ENCODE measurements at regions not wholly inside any gene's neighbourhood (a gene's known extent, or its start where the extent isn't known, plus 50 kb on each side); places are given as distances from the start of the nearest gene placed in this dataset.

DNA sequence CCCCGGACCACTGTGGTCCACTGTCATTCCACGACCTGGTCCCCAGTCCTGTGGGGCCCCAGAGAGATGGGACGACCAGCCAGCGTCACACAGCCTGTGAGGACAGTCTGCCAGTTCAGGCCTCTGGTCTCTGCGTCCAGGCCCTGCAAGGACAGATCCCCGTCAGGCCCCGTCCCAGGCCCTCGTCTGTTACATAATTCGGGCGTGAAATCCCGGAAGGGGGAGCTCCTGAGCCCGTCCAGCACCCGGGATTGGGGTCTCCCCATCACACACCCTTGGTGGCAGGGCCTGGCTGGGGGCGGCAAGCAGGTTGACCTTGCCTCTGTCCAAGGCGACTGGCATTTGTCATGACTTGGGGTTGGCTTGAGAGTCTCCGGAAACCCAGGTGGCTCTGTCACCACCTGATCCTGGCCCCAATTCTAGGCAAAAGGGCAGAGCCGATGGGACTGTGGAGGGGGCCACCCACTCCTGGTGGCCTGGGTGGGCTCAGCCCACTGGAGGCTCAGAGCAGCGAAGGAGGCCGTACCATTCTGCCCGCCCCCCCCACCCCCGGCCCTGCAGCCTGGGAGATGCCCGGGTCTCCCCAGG lies 73.8 kb upstream of the GATA5 start:
- POLR2A ChIA-PET: no interaction called here
- intact Hi-C loops (cut with micrococcal nuclease): no loop called here
- Mint-ChIP-seq H3K27me3 (peaks cover 28% of the 10 kb centered on the region), H3K27ac (no peak overlapping the region), H3K4me3 (no peak overlapping the region), H3K4me1 (ENCODE audit: low read depth) (peaks cover 8% of the 10 kb centered on the region), H3K36me3 (no peaks in the 10 kb centered on the region), H3K9me3 (peaks cover 1% of the 10 kb centered on the region)
- CTCF ChIA-PET: no interaction called here
- DNase-seq: no peak

GRCh38 chr20:62550087-62550632 lies 74.4 kb upstream of the GATA5 start:
- CTCF ChIA-PET: interaction anchor here (2.1 kb wide), 1 partner anchor 50 kb away, joined by 5 read pairs; no protein-coding TSS in a partner anchor
- Mint-ChIP-seq H3K27ac (no peak overlapping the region), H3K27me3 (peaks cover 30% of the 10 kb centered on the region), H3K4me1 (ENCODE audit: low read depth) (peaks cover 8% of the 10 kb centered on the region), H3K36me3 (no peaks in the 10 kb centered on the region), H3K9me3 (no peaks in the 10 kb centered on the region), H3K4me3 (no peak overlapping the region)
- DNase-seq: no peak
- intact Hi-C loops (cut with micrococcal nuclease): no loop called here
- POLR2A ChIA-PET: no interaction called here

DNA sequence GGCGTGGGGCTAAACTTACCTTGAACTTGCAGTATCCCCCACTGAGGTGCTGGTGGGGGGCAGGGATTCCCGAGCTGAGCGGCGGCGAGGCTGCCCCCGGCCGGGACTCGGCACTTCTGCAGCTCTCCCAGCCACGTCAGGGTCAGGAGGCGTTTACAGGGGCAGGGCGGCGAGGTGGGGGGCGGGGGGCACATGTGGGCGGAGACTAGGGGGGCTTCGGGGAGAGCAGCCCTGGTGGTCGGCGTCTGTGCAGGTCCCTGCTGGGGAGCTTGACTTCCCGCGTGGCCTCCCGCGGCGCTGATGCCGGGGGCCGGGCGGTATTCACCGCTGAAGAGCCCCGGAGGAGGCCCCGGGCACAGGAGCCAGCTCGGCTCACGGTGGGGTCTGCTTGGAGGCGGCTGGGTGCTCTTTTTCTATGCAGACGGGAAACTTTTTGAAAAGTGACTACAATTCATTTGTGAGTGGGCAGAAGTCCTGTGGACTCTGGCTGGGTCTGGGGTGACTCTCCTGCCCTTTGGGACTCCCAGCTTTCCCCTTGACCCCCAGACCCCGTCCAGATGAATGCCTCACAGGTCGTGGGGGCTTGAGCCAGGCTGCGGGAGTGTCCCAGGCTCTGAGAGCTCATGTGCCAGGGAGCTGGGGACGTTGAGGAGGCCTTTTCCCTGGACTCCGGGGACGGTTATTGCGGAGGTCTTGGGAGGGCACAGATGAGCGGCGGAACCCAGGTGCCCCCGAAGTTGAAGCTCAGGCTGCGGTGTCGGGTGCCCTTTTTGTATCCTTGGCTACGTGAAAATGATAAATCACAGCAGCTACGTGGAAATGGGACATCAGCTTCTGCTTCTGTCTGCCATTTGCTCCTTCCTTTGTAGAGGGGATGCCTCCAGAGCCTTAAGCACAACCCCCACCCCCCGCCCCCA lies 75.9 kb upstream of the GATA5 start:
- no peak overlapping the region for H3K27ac Mint-ChIP-seq
- CTCF ChIA-PET: interaction anchor here (0.8 to 2.1 kb wide), 2 partner anchors 52 to 944 kb away, joined by 3 to 5 read pairs; no protein-coding TSS in a partner anchor
- H3K27me3 Mint-ChIP-seq: peaks cover 30% of the 10 kb centered on the region
- no peak for DNase-seq
- intact Hi-C loops (cut with micrococcal nuclease): no loop called here
- H3K9me3 Mint-ChIP-seq: no peaks in the 10 kb centered on the region
- H3K4me3 Mint-ChIP-seq: no peak overlapping the region
- peaks cover 8% of the 10 kb centered on the region for H3K4me1 Mint-ChIP-seq (ENCODE audit: low read depth)
- POLR2A ChIA-PET: no interaction called here
- H3K36me3 Mint-ChIP-seq: no peaks in the 10 kb centered on the region

DNA sequence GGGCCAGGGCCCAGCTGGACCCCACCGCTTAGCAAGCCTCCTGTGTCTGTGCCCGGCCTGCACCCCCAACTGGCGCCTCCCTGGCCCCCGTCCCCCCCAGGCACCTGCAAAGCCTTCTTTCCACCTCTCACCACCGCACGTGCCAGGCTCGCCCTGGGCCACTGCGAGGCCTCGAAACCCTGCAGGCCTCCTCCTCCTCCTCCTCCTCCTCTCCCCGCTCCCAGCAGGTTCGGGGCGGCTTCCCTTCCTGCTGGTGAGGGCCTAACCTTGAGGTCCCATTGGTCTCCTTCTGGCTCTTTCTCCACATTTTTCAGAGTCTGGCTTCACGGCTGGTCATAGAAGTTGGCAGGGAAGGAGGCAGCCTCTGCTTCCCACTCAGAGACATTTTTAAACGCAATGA lies 76.8 kb upstream of the GATA5 start:
- no peak overlapping the region for H3K27ac Mint-ChIP-seq
- CTCF ChIA-PET: no interaction called here
- intact Hi-C loops (cut with micrococcal nuclease): no loop called here
- no peaks in the 10 kb centered on the region for H3K9me3 Mint-ChIP-seq
- no peak for DNase-seq
- no peaks in the 10 kb centered on the region for H3K36me3 Mint-ChIP-seq
- H3K4me1 Mint-ChIP-seq (ENCODE audit: low read depth): peaks cover 8% of the 10 kb centered on the region
- peaks cover 36% of the 10 kb centered on the region for H3K27me3 Mint-ChIP-seq
- POLR2A ChIA-PET: no interaction called here
- H3K4me3 Mint-ChIP-seq: no peak overlapping the region

- intact Hi-C loops (cut with micrococcal nuclease): no loop called here
- ChIA-PET CTCF (no interaction called here), POLR2A (no interaction called here)
- no peak for DNase-seq
- no peak overlapping the region for H3K4me3 Mint-ChIP-seq
- no peak overlapping the region for H3K27ac Mint-ChIP-seq
- no peaks in the 10 kb centered on the region for H3K36me3 Mint-ChIP-seq
- peaks cover 8% of the 10 kb centered on the region for H3K4me1 Mint-ChIP-seq (ENCODE audit: low read depth)
- no peaks in the 10 kb centered on the region for H3K9me3 Mint-ChIP-seq
- H3K27me3 Mint-ChIP-seq: peaks cover 38% of the 10 kb centered on the region
These were observed 77.5 kb upstream of the GATA5 start for GRCh38 chr20:62553136-62553837.

DNA sequence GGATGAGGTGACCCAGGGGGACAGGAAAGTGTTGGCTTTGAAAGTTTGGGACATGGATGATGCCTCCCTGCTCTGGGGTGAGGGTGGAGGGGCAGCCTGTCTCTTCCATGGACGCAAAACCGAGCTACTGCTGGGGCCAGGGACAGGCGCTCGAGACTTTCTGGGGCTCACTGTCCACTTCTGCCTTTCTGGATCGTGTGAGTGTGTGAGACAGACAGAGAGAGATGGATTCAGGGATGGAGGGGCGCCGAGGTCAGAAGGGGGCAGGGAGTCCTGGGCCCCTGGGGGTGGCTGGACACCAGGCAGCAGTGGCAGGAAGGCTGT lies 78.0 kb upstream of the GATA5 start:
- Mint-ChIP-seq H3K27ac (no peak overlapping the region), H3K27me3 (peaks cover 40% of the 10 kb centered on the region), H3K36me3 (no peaks in the 10 kb centered on the region), H3K4me3 (no peak overlapping the region), H3K4me1 (ENCODE audit: low read depth) (peaks cover 8% of the 10 kb centered on the region), H3K9me3 (no peaks in the 10 kb centered on the region)
- ChIA-PET CTCF (no interaction called here), POLR2A (no interaction called here)
- intact Hi-C loops (cut with micrococcal nuclease): no loop called here
- DNase-seq: no peak

DNA sequence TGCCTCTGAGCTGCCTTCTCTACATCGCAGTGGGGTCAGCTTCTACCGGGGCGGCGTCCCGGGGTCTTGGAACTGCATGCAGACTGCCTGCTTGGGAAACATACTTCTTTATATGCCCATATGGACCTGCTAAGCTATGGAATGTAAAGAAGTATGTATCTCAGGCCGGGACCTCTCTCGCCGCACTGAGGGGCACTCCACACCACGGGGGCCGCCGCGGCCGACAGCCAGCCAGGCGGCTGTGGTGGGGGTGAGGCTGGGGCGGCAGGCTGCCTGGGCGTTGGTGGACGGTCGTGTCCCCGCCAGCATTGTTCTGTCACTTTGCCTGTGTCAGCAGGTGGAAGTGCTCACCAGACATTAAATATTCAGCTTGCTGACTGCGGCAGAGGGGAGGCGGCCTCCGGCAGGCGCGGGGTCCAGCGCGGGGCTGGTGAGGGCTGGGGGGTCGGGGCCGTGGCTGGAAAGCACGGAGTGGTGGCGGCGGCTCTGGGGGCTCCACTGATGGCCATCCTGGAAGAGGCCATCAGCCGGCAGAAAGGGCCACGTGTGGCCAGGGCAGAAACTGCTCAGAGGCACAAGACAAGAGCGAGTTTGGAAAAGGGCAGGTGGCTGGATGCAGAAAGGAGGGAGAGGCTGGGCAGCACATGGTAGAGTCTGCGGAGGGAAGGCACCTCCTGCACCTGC lies 78.6 kb upstream of the GATA5 start:
- DNase-seq: no peak
- Mint-ChIP-seq H3K27me3 (peaks cover 38% of the 10 kb centered on the region), H3K9me3 (no peaks in the 10 kb centered on the region), H3K4me1 (ENCODE audit: low read depth) (peaks cover 8% of the 10 kb centered on the region), H3K4me3 (no peak overlapping the region), H3K36me3 (no peaks in the 10 kb centered on the region), H3K27ac (no peak overlapping the region)
- ChIA-PET CTCF (no interaction called here), POLR2A (no interaction called here)
- intact Hi-C loops (cut with micrococcal nuclease): no loop called here

- Mint-ChIP-seq H3K4me1 (ENCODE audit: low read depth) (peaks cover 8% of the 10 kb centered on the region), H3K27me3 (peaks cover 34% of the 10 kb centered on the region), H3K4me3 (no peak overlapping the region), H3K9me3 (no peaks in the 10 kb centered on the region), H3K27ac (no peak overlapping the region), H3K36me3 (no peaks in the 10 kb centered on the region)
- CTCF ChIA-PET: no interaction called here
- POLR2A ChIA-PET: no interaction called here
- no peak for DNase-seq
- intact Hi-C loops (cut with micrococcal nuclease): no loop called here
These were observed 79.3 kb upstream of the GATA5 start for GRCh38 chr20:62554898-62555641.

- no peak overlapping the region for H3K4me3 Mint-ChIP-seq
- no peak for DNase-seq
These were observed 80.0 kb upstream of the GATA5 start for GRCh38 chr20:62555642-62556420.

DNA sequence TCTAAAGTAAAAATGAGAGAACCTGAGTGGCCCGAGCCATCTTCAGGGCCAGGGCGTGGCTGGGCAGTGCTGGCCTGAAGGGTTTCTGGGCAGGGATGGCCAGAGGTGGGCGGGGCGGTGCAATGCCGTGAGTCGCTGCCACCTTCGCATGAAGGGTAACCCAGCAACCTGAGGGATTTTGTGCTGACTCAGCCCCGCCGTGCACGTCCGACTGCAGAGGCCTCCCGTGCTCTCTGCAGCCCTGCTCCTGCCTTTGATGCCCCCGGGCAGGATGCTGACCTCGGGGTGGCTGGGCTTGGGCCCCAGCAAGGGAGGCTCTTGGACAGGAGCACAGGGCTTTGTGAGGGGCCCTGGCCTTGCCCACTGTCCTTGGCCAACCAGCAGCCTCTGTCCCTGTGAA lies 81.7 kb upstream of the GATA5 start:
- Mint-ChIP-seq H3K27ac (no peak overlapping the region), H3K36me3 (no peaks in the 10 kb centered on the region), H3K9me3 (no peaks in the 10 kb centered on the region), H3K27me3 (peaks cover 34% of the 10 kb centered on the region), H3K4me1 (ENCODE audit: low read depth) (no peaks in the 10 kb centered on the region), H3K4me3 (no peak overlapping the region)
- intact Hi-C loops (cut with micrococcal nuclease): no loop called here
- no peak for DNase-seq
- CTCF ChIA-PET: no interaction called here
- POLR2A ChIA-PET: no interaction called here

More at GRCh38 chr20:62555642-62556420, 80.0 kb upstream of the GATA5 start:
- ChIA-PET POLR2A (no interaction called here), CTCF (no interaction called here)
- Mint-ChIP-seq H3K4me1 (ENCODE audit: low read depth) (peaks cover 4% of the 10 kb centered on the region), H3K9me3 (no peaks in the 10 kb centered on the region), H3K27ac (no peak overlapping the region), H3K36me3 (no peaks in the 10 kb centered on the region), H3K27me3 (peaks cover 30% of the 10 kb centered on the region)
- intact Hi-C loops (cut with micrococcal nuclease): no loop called here

GRCh38 chr20:62557999-62558408 lies 82.2 kb upstream of the GATA5 start:
- Mint-ChIP-seq H3K4me1 (ENCODE audit: low read depth) (no peaks in the 10 kb centered on the region), H3K27me3 (peaks cover 31% of the 10 kb centered on the region), H3K36me3 (no peaks in the 10 kb centered on the region), H3K4me3 (no peak overlapping the region), H3K9me3 (no peaks in the 10 kb centered on the region), H3K27ac (no peak overlapping the region)
- DNase-seq: no peak
- ChIA-PET POLR2A (no interaction called here), CTCF (no interaction called here)
- intact Hi-C loops (cut with micrococcal nuclease): no loop called here

Measured in activated CD4-positive, alpha-beta memory T cell treated with anti-CD3 and anti-CD28 coated beads for 36 hours (primary cell).